NCI-H524 treated with DMSO at 0.1 percent for 48 hours (cell line): ENCODE measurements at regions not wholly inside any gene's neighbourhood (a gene's known extent, or its start where the extent isn't known, plus 50 kb on each side); places are given as distances from the start of the nearest gene placed in this dataset.
A peak's percentile ranks its signal among the peaks of the same experiment; 100 is the strongest.

ENCODE experiments used
- DNase-seq: peaks from one replicate; lab custom pipeline; 2025; lab: John Stamatoyannopoulos, UW

DNA sequence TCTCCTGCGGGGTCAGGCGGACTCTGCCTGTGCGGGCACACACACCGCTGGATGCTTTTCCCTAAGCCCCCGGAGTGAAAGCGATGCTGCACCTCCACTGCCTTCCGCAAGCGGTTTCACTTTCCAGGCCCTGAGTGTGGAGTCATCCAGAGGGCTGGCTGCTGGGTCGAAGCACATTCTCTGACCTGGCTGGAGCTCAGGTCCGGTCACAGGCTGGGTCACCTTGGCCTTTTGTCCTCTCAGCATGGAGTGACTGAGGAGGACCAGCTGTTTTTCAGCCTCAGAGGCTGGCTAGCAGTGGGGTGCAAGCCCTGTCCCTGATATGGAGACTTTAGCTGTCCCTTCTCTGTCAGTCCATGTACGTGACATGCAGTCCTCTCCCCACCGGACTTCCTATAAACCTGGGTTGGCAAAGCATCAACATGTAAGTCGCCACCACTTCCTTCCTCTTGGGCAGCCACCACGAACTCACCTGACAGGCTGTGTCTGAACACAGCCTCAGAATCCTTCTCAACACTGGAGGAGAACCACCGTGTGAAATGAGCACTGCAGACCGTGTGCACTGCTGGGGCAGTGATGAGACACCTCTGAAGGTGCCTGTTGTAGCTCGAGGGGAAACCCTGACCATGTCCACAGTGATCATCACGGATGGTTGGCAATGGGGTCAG, 51.3 kb downstream of the GADD45G start:
- no peak for DNase-seq

DNA sequence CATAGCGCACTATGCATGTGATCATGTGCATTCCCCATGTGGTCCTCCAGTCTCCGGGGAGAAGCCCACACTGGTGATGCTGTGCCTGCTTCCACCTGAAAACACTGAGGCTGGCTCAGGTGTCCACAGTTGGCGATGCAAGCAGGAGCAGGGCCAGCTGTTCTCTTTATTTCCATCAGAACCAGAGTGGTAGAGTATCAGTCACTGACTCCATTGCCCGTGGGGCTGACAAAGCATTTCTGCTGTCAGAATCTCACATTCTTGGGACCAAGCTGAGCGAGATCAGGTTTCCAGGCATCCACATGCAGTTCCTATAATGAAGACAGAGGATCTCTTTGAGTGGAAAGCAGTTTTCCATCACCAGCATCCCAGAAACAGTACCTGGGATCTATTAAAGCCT, 52.5 kb downstream of the GADD45G start:
- no peak for DNase-seq

- no peak for DNase-seq
These were observed 53.0 kb downstream of the GADD45G start for GRCh38 chr9:89657765-89658164.

DNA sequence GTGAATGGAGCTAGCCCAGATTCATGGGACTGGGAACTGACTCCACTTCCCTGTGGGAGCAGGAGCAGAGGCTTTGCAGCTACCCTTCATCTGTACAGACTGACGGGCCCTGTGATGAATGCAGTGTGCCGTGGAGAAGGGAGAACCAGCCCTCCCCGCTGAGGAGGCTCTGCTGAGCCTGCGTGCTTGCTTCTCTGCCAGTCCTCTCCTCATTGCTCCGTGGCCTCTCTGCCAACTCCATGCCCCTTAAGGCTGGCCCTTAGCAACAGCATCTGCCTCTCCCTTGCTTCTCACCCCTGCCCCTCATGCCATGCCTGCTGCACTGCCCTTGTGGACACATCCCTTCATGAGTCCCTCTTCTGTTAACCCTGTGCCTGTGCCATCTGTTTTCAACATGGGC, 53.6 kb downstream of the GADD45G start:
- no peak for DNase-seq

- no peak for DNase-seq
These were observed 54.1 kb downstream of the GADD45G start for GRCh38 chr9:89658931-89659330.

DNA sequence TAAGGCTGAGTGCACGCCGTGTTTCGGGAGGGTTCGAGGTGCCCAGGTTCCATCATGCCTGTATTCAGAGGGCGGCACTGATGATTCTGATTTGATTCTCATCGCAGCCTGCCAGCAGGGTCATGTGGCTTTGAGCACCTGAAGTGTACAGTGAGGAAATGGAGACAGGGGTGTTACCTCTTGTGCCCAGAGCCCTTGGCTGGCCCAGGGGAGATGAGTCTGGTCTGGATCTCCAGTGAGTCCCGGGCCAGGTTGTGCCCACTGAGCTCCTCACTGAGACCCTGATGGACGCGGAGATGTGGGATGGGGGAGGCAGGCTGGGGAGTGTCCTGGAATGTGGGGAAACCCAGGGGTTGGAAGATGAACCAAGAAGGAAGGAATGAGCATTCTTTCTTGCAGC, 54.7 kb downstream of the GADD45G start:
- no peak for DNase-seq

DNA sequence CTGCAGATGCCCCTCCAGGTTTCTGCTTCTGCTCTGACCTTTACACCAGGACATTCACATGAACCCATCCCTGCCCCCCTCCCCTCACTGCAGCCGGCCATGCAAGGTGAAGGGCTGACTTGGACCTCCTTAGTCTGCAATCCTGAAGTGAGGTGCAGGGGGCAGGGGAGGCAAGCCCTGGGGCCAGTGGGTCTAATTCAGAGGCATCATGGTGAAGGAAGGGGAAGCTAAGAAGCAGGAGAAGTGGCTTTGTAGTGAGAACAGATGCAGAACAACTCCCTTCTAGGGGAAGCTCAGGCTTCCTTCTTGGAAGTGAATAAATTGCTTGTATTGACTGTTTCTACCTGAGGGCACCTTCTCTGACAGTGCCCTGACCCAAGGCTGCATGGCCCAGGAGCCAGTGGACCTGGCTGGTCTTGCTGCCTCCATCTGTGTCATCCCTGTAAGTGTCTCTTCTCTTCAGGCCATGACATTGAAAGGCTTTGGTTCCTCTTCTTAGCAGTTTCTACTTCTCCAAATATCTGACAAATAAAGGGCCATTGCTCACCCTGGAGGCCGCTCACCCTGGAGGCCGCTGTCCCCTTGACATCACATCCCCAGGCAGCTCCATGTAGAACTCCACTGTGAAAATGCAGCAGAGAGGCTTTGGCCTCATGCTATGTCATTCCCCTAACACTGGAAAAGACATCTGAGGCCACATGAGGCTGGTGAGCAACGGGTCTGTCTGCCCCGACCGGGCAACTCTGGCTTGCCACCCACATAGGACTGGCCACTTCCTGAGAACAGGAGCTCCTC, 55.3 kb downstream of the GADD45G start:
- DNase-seq, result no peak

DNA sequence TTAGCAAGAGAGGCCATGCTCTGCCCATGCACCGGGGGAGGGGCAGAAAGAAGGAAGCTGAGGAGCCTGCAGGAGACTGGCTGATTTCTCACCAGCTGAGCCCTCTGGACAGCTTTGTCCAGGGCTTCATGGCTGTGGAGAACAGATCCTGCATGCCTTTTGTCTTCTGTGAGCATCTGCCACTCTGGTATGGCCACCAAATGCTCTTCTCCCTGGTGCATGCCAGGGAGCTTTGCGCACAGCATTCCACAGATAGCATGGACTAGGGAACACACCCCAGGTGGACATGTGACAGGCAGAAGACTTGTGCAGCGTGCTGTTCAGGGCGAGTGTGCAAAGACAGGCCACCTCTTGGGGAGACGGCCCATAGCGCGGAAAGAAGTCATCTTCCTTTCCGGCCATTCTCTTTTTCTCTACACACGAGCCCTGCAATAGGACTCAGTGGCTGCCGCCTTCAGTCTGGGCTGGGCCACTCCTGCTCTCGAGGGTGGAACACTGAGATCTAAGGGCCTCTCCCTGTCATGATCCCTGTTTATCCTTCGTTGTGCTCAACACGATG, 56.7 kb downstream of the GADD45G start:
- no peak for DNase-seq

DNA sequence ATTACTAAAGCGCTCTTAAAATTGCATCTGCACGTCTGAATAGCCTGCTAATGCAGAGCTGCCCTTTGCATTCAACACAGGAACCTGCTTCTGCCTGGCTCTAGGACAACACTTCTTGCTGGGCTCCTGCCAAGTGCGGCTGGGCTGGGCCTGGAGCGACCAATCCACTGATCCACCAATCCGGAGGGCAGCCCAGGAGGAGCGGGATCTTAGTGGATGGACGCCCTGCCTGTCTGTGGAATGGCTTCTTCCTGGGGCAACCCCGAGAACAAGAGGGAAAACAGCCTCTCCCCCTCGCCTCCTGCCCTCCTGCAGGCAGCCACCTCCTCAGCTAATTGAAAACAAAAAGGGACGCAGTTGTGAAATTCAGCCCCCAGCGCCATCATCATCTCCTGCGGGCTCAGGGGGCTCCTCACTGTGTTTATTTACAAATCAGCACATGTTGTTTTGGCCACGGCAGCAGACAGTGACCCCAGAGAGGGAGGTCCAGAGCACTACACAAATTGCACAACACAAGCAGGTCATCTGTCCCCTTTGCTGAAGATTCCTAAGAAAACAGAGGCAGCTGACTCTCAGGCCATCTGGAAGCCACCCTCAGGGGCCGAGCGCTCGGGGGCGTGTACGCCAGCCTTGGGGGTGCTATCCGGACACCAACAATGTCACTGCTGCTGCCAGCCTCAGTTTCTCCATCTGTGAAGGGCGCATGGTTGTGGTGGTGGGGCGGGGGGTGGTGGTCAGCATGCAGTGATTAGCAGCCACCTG, 57.3 kb downstream of the GADD45G start:
- DNase-seq, result peak; percentile 69

DNA sequence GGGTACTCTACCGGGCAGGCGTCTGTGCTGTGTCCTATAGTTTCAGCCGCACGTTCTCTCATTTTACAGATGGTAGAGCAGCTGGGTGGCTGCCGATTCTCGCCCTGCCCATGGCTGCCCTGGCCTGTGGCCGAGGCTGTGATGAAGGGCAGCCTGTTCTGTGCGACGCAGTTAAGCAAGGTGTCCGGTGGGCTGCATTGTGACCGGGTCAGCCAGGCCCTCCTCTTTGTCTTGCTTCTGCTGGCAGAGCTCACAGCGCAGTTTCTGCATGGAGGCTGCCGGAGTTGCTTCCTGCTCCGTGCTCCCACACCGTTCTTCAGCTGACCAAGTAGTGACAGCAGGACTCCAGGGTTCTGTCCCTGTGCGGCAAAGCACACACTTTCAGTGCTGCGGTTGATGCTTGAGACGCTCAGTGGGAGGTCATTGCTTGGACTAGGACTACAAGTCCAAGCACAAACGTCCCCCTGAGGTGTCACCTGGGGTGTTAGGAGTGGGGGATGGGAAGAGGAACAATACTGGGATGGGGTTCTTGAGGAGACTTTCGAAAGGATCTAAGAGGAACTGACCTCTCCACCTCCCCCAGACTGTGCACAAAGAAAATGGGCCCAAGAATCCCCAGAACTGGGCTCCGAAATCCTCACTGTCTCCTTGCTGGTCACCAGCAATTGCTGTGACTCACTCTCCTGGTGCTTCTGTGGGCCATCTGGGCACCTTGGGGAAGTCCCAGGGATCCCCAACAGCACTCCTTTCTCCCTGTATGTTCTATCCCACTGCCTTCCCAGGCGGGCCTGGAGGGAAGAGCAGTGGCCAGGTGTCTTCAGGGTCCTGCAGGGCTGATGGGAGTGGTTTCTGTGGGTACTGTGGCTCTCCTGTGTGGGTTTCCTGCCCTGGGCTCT, 58.2 kb downstream of the GADD45G start:
- no peak for DNase-seq

GRCh38 chr9:89663614-89663970, 58.8 kb downstream of the GADD45G start:
- no peak for DNase-seq

DNA sequence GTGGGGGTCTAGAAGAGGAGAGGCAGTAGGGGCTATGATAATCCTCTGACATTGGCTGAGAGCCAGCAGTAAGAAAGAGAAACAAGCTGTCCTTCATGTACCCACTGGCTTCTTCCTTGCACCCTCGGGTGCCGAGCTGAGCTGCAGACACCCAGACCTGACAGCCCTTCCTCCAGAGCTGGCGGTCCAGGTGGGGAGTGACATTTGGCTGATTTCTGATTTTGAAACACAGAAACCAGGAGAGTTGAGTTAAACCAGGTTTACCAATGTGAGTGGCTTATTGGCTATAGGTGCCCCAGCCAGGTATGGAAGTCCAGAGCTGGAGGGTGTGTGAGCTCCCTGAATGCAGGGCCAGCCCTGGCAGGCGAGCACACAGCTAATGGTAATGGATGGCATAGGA, 59.2 kb downstream of the GADD45G start:
- DNase-seq, result no peak

GRCh38 chr9:89664896-89665329, 60.1 kb downstream of the GADD45G start:
- no peak for DNase-seq

GRCh38 chr9:89666364-89666763, 61.6 kb downstream of the GADD45G start:
- no peak for DNase-seq

DNA sequence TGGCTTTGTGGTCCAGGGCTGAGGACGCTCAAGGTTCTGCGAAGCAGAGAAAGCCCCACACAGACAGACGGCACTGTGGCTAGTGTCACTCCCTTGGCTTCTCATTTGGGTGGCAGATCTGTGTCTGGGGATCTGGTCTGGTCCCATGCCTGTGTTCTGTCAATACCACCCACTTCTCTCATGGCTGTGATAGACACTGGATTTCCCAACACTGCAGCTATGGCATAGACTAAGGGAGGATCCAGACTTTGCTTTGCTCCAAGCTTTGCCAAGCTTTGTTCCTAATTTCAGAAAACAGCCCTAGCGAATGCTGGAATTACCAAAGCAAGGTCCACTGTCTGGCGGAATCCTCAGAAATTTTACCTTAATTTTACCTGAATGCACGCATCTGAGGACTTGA, 62.1 kb downstream of the GADD45G start:
- no peak for DNase-seq

- no peak for DNase-seq
These were observed 62.9 kb downstream of the GADD45G start for GRCh38 chr9:89667726-89668125.

GRCh38 chr9:89668216-89668865, 63.5 kb downstream of the GADD45G start:
- no peak for DNase-seq

DNA sequence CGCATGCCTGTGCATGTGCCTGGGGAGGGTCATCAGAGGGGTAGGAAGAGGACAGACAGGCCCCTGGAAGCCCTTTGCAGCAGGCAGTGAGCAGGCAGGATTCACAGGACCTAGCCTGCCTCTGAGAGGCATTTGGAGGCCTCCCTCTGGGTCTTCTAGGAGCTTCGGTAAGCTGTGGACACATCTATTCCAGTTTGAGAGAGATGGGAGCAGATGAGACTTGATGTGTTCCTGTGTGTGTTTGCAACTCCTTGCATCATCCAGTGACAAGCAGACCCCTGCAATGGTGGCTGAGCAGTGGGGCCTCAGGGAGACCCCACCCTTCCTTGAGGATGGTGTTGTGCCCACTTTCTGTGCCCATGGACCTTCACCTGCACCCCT, 64.0 kb downstream of the GADD45G start:
- no peak for DNase-seq

DNA sequence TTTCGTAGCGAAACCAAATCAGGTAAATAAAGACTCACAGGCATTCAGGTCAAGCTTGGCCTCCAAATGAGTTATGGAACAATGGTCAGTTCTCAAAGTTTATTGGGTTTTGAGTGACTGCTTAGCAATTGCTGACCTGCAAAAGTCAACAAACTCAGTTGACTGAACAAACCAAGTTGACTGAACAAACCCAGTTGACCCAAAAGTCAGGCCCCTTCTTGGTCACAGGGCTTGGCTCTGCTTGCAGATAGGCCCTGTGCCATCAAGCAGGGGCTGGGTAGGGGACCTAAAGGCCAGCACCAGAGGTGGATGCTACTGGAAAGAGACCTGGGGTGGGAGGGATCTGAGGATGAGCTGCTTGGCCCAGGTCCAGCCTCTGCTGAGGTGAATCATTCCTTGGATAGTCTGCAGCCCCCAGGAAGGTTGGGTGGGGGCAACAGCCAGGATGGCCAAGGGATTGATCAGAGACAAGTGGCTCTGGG, 64.6 kb downstream of the GADD45G start:
- no peak for DNase-seq

DNA sequence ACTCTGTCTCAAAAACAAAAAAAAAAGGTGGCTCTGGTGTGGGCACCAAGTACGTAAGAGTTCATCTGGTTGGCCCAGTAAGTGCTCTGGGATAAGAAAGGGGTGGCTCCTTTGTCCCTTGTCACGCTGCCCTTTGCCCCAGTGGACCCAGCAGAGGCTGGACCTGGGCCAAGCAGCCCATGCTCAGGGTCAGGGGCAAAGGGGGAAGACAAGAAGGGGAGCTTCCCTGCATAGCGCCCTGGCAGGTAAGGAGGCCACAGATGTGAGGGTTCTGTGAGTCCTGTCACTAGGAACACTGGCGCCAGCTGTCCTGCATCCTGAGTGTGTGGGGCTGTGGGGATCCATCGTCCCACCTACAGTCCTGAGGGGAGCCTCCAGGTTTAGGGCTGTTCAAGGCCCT, 65.3 kb downstream of the GADD45G start:
- DNase-seq, result no peak

GRCh38 chr9:89670801-89671434, 66.1 kb downstream of the GADD45G start:
- no peak for DNase-seq
